ENCODE measurements at regions not wholly inside any gene's neighbourhood (a gene's known extent, or its start where the extent isn't known, plus 50 kb on each side); places are given as distances from the start of the nearest gene placed in this dataset.
"Not testable (repeated sequence)": the region's sequence is repeated elsewhere in the genome, so short reads cannot be mapped to it uniquely, and the experiment has no call there.

DNA sequence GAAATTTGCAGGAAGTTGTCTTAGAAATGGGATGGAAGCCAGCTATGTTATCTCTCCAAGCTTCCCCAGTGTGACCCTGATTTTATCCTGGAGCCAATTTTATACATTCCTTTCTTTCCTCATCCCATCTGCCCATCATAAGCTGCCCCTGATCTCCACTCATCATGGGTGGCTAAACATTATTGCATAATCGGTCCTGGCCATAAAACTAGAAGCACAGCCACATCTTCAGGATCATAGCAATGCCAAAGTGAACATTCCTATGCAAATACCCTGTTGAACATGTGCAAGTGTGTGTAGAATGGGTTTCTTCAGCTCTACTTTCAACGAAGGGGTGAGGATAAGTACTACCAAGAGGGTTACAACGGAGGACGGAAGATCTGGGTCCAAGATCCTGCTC, 50.6 kb upstream of the COG2 start:
- DNase-seq: no peak

DNA sequence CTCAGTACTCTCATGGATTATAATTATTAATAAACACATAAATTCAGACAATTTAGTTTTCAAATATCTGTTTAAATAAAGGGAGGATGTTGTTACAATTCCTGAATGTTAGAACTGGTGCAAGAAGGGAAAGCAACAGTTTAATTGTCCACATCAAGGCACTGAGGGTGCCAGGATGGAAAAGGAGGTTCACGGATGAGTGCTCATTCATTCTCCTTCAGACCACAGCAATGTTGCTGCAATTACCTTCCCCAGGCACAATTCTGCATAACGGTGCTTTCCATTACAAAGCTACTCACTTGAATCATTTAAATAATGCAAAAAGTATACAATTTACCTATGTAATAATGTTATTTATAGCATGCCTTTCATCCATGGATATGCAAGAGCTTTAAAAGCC, 52.3 kb upstream of the COG2 start:
- DNase-seq: no peak

DNA sequence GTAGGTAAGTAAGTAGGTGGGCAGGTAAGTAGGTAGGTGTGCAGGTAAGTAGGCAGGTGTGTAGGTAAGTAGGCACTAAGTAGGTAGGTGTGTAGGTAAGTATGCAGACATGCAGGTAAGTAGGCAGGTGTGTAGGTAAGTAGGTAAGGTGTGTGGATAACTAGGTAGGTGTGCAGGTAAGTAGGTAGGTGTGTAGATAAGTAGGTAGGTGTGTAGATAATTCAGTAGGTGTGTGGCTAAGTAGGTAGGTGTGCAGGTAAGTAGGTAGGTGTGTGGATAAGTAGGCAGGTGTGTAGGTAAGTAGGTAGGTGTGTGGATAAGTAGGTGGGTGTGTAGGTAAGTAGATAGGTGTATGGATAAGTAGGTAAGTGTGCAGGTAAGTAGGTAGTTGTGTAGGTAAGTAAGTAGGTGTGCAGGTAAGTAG, 53.9 kb upstream of the COG2 start:
- no peak for DNase-seq

DNA sequence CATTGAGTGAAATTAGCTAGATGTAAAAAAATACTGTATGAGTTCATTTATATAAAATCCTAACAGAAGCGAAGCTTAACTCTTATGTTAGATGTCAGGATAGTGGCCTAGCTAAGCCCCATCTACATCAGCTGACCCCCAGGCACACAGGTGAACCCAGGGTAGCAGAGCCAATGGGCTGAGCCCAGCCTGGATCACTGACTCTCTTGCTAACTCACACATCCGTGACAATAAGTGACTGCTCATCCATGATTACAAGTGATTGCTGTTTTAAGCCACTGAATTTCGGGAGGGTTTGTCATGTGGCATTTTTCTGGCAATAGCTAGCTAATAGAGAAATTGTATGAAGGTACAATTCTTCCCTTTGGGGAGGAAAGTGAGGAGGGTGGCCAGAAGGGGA, 55.2 kb upstream of the COG2 start:
- no peak for DNase-seq

DNA sequence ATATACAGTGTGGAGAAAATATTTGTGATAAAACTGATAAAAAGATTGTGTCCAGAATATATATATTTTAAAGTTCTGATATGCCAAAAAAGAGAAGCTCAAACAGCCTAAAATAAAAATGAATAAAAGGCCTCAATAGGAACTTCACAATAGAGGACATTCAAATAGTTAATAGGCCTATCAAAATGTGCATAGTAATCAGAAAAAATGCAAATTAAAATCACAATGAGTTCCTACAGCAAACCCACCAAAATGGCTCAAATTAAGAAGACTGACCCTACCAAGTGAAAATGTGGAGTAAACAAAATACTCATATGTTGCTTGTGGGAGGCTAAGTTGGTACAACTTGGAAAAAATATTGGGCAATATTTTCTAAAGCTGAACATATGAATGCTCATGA, 57.6 kb upstream of the COG2 start:
- no peak for DNase-seq

DNA sequence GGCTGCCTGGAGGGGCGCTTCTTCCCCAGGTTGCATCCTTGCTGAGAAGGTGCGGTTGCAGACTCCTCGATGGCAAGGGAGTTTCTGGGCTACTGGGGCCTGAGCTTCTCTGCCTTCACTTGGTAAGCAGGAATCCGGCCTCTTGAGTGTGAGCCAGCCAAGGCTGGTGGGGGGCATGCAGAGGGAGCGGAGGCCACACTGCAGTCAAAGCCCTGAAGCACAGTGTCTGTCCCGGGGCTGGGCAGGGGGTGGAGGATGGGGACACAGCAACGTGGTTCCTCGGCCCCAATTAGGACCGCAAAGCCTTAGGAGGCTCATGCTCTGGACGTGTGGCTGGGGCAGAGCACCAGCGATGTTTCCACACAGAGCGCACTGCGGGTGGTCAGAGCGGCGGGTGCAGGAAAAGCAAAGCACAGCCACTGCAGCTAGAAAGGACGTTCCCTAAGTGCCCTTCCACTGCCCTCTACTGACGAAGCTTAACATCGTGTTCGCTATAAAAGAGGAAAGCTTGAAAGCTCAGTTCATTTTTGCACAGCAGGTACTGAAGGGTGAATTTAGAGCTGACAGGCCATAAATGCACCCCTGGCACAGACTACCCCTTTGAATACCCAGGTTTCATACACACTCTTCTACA, 60.7 kb upstream of the COG2 start:
- DNase-seq: no peak

DNA sequence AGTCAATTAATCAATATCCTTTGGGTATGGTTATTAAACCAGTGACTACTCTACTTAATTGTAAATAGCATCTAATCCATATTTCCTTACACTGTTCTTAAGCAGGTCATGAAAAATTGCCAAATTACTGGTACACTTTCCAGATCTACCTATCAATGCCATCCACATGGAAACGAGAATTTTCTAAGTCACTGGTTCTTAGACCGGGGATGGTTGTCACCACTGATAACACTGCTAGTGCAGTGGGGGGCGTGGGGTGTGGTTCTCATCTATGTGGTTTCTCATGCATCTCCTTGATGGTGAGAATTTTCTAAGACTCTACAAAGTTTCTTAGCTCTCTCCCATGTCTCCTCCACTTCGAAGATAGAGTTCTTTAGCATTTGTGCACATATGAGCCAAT, 63.7 kb upstream of the COG2 start:
- DNase-seq: no peak

DNA sequence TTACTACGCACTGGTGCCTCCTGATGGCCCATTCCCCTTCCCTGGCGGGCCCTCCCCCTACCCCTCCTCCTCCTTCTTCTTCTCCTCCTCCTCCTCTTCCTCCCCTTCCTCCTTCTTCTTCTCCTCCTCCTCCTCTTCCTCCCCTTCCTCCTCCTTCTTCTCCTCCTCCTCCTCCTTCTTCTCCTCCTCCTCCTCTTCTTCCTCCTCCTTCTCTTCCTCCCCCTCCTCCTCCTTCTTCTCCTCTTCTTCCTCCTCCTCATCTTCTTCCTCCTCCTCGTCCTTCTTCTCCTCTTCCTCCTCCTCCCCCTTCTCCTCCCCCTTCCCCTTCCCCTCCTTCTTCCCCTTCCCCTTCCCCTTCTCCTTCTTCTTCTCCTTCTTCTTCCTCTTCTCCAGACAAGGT, 64.7 kb upstream of the COG2 start:
- no peak for DNase-seq

DNA sequence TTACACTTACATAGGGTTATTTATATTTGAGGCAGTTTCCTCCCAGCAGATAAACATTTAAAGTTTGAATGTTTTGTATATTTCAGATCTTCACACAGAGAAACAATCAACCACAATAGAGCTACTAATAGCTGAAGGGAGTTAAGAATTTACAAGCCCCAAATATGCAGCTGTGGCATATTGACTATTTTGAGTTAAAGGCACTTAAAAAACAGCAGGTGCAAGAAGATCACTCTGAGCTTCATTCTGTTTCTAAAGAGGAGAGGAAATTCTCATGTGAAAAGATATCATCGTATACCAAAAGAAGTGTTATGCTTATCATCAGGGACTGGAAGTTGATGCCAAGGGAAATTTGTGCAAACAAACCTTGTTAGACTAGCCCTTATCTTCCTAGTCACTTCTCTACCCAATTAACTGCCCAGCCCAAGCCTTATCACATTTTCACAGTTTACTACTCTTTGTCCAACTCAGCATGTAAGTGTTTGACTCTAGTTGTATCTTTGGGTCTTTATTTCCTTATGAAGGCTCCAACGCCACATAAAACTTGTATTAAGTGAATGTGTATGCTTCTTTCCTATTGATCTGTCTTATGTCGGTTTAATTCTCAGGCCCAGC, 66.3 kb upstream of the COG2 start:
- DNase-seq: no peak

DNA sequence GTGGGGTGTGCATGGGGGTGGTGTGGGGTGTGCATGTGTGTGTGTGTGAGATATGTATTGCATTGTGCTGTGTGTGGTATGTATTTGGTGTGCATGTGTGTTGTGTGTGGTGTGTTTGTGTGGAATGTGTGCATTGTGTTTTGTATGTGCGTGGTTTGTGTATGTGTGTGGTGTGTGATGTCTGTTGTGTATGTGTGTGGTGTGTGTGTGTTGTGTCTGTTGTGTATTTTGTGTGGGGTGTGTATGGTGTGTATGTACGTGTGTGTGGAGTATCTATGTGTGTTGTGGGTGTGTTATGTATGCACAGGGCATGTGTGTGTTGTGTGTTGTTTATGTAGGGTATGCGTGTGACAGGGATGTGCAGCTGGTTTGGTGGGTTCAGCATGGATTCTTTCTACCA, 67.8 kb upstream of the COG2 start:
- DNase-seq: no peak

DNA sequence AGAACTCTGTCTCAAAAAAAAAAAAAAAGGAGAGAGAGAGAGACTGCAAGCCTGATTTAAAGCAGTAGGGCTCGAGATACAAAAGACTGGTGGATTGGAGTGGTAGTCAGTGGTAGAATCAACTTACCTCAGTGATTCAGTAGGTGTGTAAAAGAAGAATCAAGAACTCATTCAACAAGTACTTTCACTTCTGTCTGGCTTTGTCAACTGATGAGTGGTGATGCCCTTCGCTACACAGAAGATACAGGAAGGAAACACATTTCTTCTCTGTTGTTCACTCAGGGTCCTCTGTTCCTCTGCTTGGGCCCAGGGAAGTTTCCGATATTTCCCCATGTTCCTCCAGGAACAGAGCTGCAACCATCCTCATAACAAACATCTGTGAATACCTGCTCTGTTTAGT, 68.6 kb upstream of the COG2 start:
- no peak for DNase-seq

DNA sequence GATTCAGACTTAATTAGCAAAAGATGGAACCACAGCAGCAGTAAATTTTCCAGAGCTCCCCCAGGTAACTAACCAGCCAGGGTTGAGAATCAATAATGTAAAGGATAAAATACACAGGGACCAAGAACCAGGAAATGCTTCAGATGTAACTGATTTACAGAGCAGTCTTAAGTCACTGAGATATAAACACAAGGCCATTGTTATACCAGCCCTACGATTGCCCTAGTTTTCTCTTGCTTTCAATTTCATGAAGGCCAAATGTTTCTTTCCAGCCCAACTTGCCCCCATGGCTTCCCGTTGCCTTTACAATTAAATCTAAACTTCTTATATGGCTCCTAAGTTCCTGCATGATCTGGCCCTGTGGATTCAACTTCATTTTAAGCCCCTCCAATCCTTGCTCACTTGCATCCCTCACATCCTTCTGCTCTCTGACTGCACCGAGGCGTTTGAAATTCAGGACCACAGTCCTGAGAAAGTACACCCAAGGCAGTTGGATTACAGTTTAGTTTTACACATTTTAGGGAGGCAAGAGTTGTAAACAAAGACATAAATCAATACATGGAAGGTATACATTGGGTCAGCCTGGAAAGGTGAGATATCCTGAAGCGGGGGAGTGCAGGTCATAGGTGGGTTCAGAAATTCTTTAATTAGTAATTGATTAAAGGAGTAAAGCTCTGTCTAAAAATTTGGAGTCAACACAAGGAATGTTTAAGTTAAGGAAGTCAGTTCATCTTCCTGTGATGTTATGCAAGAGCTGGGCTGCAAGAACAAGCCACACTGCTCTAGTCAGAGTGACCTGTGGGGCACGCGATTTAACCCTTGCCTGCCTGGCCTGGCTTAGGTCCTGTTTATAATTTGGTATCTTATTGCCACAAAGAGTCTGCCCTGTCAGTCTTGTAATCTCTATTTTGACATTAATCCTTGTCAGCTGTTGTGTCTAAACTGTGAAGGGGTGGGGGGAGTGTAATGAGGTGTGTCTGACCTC, 69.9 kb upstream of the COG2 start:
- no peak for DNase-seq

DNA sequence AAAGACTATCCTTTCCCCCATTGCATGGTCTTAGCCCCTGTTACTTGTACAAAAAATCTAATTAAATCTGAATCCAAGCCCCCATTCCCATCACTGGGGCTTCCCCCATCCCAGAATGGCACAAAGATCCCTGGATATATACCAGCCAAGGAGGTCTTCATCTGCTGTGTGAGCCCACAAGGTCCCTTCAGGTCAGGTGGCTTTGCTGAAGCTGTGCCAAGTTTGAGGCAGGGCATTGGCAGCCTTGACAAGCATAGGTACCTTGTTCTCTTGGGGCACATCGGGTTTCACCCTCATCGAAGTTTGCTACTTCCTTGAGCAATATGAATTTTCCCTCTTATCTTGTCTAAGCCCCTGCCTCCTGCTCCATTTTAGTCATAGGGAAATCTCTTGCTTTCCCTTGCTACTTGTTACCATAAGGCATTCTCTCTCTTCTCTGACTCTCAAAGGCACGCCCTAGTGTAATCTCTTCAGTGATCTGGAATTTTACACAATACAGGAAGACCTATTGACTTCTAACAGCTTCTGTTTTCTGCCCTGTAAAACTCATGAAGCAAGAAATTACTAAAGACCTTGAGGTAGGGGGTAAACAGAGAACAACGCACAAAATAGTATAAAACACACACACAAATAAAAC, 71.4 kb upstream of the COG2 start:
- no peak for DNase-seq

DNA sequence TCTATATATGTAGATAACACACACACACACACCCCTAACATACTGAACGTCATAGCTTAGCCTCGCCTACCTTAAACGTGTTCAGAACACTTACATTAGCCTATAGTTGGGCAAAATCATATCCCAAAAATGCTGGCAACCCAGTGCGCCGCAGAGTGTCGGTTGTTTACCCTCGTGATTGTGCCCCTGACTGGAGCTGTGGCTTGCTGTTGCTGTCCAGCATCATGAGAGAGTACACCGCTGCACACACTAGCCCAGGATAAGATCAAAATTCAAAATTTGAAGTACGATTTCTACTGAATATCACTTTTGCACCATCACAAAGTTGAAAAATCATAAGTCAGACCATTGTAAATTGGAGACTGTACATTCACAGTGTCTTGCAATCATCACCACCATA, 73.1 kb upstream of the COG2 start:
- DNase-seq: no peak

DNA sequence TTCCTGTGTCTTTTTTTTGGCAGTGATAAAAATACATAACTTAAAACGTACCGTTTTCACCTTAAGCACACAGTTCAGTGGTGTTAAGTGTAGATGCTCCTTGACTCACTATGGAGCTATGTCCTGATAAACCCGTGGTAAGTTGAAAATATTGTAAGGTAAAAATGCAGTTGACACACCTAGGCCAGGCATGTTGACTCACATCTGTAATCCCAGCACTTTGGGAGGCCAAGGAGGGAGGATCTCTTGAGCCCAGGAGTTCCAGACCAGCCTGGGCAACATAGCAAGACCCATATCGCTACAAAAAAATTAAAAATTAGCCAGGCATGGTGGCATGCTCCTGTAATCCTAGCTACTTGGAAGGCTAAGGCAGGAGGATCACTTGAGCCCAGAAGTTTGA, 73.6 kb upstream of the COG2 start:
- no peak for DNase-seq

DNA sequence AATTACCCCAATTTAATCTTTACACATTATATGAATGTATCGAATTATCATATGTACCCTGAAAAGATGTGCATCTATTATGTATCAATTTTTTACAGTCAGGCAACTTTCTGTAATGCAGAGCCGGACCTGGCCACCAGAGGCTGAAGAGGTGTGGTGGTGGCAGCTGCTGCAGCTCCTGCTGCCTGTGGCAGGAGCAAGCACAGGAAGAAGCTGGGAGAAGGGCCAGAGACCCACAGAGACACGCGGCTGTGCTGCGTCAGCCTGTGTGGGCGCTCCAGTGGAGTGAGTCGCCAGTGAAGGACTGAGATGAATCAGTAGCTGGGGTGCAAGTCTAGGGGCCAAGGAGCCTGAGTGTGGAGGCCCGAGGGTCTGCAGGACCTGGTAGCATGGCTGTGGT, 74.3 kb upstream of the COG2 start:
- no peak for DNase-seq

DNA sequence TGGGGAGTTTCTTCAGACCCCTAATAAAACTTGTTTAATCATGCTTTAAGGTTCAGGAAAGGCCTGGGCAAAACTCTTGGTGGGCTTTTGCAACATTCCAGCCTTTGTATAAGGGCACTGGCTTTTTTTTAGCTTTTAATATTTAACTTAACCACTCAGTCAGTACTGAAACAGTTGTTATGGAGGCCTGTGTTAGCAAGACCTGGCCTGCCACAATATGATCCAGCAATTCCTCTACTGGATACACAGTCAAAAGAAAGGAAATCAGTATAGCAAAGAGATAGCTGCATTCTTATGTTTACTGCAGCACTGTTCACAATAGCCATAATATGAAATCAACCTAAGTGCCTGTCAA, 75.1 kb upstream of the COG2 start:
- no peak for DNase-seq

DNA sequence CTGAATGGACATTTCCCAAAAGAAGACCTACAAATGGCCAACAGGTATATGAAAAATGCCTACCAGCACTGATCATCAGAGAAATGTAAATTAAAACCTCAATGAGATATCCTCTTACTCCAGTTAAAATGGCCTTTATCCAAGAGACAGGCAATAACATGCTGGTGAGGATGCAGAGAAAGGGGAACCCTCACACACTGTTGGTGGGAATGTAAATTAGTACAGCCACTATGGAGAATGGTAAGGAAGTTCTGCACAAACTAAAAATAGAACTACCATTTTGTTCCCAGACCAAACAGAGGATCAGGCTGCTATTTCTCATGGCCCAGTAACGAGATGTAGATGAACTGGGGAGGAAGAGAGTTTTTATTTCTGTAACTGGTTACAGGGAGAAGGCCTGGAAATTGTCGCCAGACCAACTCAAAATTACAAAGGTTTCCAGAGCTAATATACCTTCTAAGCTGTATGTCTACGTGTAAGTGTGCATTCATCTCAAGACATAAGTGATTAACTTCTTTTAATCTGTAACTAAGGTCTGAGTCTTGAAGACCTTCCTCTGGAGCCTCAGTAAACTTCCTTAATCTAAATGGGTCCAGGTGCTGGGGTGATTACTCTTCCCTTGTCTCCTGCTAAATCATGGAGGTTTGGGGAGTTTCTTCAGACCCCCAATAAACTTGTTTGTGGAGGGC, 75.6 kb upstream of the COG2 start:
- not testable (repeated sequence) for DNase-seq

DNA sequence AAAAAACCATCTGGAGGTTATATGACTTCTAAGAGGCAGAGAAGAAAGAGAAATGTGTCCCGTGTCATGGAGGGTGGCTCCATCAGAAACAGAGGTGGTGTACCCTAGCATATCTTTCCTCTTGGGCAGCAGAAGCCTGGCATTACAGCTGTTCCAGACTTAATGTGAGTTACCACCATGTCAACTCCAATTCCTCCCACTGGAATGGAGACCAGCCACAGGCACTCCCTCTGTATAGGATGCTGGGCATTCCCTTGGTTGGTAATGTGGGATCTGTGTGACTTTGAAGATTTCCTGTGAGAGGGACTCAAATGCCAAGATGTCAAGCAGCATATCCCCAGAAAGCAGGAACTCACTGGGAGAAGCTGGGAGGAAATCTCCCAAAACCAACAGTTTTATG, 77.1 kb upstream of the COG2 start:
- DNase-seq: no peak

DNA sequence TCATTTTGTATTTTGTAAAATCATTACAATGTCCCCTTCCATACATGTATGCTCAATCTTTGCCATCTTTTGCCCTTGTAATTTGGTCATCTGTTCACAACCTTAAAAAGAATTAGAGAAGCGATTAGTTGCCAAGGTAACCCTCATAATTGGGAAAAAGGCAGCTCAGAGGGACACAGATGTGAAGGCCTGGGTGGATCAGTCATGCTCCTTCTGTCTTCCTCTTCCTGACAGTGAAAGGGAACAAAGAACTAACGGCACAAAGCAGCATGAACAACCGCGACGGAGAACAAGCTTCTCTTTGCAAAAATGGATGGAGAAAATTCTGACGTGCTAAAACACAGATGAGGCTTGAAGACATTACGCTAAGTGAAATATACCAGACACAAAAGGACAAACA, 78.7 kb upstream of the COG2 start:
- no peak for DNase-seq

DNA sequence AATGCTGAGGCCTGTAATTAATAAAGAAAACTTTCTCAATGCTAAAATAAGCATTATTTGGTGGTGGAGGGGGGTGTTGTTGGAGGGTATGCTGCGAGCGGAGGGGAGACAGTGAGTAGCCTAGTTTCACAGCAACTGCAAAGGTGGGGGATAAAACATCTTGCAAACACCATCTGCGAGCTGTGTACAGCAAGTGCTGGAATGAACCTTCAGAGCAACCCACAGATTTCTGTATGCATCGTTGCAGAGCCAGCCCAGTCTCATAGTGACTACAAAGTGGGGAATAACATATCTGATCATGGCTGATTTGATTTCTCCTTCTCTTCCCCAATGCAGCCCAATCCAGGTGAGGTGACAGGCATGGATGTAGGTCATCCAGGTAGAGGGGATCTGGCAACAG, 80.7 kb upstream of the COG2 start:
- no peak for DNase-seq

DNA sequence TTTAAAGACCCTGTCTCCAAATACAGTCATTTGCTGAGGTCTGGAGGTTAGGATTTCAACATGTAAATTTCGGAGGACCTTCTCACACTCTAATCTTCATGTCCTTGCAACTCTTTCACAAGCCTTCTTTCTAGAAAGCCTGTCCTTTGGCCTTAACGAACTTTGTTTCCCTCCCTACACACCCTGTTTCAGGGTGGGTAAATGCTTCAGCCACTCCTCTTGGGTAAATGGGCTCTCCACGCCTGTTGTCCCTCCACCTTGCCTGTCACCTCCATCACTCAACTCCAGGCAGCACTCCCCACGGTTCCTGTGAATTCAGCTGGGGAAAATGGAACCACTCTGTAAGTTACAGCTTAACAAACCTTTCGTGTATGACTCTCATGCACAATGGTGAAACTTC, 84.0 kb upstream of the COG2 start:
- DNase-seq: no peak

DNA sequence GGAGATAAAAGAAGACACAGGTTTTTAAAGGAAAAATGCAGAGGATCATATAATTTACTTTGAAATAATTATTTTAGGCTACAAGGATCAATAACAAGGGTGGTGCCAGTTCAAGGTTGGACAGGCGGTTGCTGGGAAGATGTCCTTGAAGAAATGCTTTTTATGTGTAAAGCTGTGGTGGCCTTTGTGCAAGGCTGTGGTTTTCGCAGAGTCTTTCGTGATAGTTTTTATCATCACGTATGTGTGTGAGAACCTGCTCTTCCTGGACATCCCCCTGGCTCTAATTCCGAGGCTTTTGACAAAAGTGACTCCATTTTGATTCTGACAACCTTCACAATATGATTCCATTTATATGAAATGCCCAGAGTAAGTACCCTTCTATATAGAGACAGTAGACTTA, 85.8 kb upstream of the COG2 start:
- no peak for DNase-seq
